Cardiac septum (tissue), 1 donor: ENCODE measurements at regions not wholly inside any gene's neighbourhood (a gene's known extent, or its start where the extent isn't known, plus 50 kb on each side); places are given as distances from the start of the nearest gene placed in this dataset.

Experiments
- DNase-seq: peaks from one replicate; pipeline ENCODE4 v3.0.0-alpha.2; 2020; ENCODE audit warnings: low spot score
- intact Hi-C: fragments of 100-400 bp; cut with DNase I; formaldehyde crosslinking; loops from one replicate; pipeline ENCODE4 v1.14.0; 2022
- donor health status: DM: no; HTN: no; CAD: no.

DNA sequence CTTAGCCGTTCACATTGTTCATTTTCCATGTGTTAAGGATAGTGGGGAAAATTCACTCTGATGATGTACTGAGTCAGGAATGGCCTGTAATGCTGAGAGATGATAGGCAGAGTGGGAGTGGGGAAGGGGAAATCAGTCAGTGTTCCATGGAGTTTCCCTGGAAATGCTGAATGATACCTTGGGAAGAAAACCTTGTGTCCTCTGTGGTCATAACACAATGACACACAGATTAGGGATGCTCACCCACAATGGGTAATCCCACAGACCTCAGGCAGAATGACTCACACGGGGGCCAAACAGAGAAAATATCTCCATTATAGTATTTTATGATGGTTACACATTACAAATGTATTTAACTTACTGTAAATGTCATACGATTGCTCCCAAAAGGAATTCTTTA is 118.0 kb downstream of the SNX19 start:
- intact Hi-C loops, result no loop called here
- DNase-seq, result no peak

DNA sequence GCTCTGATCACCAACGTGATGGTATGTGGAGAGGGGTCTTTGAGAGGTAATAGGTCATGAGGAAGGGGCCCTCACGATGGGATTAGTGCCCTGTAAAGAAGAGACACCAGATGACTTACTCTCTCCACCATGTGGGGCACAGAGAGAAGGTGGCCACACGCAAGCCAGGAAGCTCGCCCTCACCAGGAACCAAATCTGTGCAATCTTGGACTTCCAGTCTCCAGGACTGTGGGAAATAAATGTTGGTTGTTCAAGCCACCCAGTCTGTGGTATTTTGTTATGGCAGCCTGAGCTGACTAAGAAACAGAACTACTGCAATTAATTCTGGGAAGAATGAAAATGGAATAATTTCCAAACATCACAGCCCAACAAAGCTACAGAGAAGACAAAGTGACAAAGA is 117.5 kb downstream of the SNX19 start:
- no peak for DNase-seq
- intact Hi-C loops, result no loop called here

DNA sequence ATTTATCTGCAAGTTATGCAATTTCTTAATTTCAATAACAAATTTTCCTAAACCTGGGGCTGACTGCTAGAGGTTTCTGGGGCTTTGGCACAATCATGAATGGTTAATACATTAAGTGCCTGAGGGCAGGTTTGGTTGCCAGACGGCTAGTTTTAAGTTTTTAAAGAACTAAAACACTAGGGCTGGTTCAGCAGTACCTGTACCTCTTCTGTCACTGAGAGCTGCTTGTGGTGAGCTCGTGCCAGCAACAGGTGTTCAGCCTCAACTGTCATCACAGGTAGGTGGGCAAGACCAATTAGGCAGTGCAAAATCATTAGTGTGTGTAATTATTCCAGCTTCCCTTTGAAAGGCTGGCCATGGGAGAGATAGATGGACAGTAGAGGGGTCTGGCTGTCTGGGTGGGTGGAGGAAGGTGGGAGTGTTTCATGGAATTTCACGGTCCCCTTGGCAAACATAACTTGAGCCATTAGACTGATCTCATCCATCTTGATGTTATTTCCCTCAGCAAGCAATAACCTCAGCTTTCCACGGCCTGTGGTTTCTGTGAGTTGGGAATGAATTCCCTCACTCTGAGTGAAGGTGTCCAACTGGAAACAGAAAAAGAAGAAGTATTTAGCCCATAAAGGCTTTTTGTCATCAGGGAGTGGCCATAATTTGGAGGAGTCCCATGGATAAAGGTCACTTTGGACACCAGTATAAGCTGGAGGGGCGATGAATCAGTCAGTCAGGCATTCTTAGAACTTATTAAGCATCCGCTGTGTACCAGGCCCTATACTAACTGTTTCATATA is 114.8 kb downstream of the SNX19 start:
- no peak for DNase-seq
- intact Hi-C loops, result no loop called here

DNA sequence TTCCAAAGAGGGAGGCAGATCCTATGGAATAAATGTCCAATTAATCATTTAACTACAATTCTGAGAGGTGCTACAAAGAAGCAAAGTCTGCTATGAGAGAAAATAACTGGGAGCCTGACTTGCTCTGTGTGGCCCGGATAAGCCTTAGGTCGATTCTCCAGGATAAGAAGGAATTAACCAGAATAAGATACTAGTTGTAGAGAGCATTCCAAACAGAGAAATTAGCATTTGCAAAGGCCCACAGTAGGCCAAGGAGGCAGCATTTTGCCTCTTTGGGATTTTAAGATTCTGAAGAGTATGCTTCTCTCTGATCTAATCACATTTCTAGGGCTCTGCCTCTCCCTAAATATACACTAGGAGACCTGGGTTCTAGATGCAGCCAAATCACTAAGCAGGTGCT is 113.7 kb downstream of the SNX19 start:
- intact Hi-C loops, result no loop called here
- DNase-seq, result no peak

DNA sequence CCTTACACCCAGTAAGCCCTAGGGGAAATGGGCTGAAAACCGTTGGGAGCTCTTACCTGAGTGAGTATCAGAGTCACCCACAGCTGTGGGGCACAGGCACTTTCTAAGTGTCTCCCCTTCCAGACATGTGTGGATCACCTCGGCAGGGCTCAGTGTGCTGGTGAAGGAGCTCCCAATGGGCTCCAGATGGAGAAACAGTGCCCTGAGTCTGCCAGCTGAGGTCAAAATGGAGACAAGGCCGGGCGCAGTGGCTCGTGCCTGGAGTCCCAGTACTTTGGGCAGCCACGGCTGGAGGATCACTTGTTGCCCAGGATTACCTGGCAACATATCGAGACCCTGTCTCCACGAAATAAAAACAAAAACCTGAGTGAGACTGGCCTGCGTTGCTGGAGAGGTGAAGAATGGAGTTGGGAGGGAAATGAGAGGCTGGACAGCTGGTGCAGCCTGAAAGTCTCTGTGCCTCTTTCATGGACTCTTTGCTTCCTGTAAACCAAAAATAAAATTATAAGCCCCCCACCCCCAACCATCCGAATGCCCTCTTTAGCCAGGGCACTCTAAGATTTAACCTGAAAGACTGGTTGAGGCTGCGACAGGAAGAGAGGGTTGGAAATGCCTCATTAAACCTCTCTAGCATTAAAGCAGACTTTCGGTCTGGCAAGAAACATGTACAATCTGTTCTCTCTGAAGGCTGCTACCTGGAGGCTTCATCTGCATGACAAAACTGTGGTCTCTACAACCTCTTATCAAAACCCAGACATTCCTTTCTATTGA is 111.8 kb downstream of the SNX19 start:
- DNase-seq, result no peak
- intact Hi-C loops, result no loop called here

DNA sequence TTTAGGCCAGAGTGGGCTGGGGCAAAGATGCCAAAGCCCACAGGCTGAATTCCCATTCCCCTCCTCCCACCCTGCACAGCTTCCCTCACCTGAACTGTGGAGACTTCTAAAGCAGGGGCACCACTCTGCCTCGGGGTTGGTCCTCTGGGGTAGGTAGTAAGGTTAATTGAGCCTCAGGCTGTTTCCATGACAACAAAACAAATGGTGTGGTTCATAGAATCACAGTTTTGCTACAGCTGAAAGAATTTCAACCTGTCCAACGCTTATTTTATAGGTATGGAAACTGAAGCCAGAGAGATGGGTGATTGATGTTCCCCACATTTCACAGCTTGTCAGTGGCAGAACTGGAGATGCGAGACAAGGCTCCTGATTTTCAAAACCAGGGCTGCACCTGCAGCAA is 109.5 kb downstream of the SNX19 start:
- no peak for DNase-seq
- intact Hi-C loops, result no loop called here

DNA sequence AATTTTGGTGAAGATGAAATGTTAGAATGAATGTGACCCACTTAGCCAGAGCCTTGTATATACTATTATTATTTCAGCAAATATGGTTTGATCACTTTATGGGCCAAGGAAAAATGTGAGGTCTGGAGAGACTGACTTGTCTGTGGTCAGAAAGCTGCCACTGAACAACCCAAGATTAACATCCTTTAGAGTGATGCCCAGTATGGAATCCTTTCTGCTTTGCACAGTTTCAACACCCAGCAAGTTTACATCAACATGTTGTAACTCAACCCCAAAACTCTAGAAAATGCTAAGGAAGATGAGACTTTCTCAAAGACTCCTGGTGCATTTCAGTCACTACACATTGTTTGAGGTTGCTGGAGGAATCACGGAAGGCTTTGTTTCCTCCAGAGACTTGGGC is 107.7 kb downstream of the SNX19 start:
- no peak for DNase-seq
- intact Hi-C loops, result no loop called here

DNA sequence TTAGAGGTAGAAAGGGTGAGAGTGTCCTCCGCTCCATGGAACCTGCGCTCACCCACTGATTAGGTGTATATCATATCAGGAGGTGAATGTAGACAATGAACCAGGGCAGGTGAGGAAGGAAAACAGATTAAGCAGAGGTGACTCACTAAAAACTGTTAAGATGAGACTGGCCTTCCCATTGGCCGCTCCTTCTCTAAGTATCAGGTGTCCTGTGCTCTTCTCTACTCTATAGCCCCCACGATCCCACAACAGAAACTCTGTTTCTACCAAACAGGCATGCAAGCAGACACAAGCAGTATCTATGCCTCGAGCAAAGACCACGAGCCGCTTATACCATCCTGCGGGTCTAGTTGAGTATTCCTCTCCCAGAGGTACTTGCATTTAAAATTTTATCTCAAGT is 103.1 kb downstream of the SNX19 start:
- intact Hi-C loops, result no loop called here

DNA sequence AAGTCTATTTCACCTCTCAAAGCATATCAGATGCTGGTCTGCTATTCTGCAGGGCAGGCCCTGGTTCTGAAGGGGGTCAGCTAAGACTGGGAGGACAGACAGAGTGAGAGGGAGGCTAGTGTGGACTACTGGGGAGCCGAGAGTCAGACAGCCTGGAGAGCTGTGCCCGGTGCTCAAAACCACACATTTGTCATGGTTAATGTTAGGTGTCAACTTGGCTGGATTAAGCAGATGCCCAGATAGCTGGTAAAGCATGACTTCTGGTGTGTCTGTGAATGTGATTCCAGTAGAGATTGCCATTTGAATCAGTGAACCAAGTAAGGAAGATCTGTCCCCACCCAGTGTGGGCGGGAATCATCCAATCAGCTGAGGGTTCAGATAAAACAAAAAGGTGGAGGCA is 102.6 kb downstream of the SNX19 start:
- intact Hi-C loops, result no loop called here
- no peak for DNase-seq

More for the DNA sequence above, 103.1 kb downstream of the SNX19 start:
- no peak for DNase-seq

DNA sequence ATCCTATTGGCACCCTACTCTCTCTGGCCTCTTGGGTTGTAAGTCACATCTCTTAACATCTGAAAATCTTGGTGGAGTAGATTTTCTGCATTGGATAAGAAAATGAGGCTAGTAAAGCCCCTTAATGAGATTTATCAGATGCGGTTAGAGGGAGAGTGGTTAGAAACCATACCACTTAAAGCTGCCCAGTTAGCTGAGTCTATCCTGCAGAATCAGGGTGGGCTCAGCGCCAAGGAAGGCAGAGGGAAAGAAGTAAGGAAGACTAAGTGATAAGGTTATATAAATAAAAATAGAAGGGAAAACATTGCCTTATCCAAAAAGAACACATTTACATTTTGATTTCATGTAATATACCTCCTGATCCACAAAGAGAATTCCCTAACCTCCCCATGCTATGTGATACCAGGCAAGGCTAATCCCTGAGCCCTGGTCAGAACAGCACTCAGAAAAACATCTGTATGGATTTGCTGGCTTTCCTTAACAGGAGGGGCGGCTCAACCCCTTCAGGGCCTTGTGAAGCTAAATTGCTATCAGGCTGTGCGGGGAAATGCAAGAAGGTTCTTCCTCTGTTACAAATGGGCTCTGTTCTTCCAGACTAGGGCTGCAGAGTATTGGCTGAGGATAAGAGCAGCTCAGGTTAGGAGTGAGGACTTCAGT is 101.7 kb downstream of the SNX19 start:
- intact Hi-C loops, result no loop called here

DNA sequence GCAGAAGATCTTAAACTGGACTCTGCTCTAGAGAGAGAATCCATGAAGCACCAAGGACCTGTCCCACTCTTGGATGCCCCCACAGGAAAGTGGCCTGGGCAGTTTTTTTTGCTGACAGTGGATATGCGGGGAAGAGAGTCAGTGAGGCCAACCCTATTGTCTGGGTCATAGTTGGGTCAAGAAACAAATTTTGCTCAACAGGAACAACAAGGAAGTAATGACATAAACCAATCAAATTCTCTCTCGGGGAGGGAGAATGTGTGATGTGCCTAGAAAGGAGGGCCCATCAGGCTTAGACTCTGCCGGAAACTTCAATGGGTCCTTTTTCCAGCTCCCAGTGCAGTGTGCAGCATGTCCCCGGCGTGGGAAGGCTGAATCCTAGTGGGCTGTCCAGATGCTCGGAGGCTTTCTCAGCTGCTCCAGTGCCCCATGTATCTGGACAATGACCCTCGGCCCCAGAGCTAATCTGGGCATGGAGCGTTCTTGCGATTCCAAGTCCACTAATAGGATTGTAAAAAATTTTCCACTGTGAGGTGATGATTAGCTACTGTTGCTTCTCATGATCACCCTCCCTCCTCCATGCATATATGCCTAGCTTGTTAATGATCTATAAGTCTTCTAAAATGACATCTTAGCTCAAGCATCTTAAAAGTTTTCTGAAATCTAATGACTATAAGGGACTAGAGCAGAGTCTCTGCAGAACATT is 101.0 kb downstream of the SNX19 start:
- intact Hi-C loops, result no loop called here
- DNase-seq, result no peak

More for the DNA sequence above, 101.7 kb downstream of the SNX19 start:
- no peak for DNase-seq

DNA sequence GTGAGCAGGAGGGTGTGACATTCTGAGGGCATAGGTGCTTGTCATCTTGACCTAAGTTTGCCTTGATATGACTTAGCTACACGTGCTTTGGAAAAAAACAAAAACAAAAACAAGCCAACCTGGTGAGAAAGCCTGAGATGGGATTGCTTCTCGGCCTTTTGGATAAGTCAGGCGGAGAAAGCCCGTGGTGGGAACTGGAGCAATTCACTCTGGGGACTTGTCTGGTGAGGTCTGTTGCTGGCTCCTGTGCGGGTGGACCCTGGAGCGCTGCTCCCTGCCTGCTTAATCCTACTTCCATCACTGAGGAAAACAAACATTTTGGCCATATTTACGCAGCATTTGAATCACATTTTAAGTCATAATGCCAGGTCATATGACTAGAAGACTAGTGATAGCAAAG is 100.3 kb downstream of the SNX19 start:
- intact Hi-C loops, result no loop called here
- DNase-seq, result no peak

DNA sequence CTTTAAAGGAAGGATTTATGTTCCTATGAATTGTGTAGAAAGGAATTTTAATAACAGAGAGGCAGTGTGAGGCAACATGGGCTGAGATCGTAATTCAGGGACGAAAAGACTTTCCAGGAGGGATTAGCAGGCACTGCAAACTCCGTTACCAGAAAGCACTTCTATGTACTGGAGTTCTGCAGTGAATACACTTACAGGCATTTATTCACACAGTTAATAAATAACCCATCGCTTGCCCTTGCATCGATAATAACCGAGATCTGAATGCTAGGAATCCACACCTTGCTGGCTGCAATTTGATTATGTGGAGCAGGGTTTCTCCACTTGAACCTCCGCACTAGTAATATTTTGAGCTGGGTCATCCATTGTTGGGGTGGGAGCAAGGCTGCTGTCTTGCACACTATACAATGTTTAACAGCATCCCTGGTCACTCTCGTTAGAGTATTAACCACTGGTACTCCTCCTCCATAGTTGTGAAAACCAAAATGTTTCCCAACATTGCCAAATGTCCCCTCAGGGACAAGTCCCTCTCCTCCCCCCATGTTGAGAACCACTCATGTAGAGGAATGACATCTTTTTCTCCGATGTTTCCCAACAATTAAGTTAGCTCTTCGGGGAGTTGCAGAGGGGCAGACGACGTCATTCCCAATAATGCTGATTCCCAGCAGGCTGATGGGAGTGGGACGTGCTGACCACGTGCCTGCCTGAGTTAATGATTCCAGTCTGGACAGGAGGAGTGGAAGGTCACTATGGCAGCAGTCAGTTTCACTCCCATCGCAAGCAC is 99.5 kb downstream of the SNX19 start:
- DNase-seq, result no peak

DNA sequence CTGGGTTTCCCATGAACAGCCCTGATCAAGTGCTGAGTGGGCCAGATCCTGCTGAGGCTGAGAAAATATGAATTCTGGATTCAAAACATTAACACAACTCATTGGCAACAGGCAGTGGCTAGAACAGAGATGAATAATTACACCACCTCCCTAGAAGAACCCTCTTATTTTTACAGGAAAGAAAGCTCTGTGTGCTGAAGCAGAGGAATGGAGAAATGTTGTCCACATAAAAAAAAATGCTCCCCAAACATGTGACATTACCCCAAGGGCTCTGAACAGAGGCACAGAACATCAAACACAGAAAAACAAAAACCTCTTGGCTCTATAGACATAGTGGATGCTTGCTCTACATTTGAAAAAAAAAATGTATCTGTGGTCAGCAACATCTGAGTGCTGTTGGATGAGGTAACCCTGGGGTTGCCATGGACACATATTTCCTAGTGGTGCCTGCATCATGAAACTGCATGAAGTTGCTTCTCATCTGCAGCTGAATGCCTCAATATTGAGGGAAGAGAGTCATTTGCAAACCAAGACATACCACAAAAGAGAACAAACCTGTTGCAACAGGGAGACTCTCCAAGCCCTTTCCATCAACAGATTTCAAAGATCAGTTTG is 98.8 kb downstream of the SNX19 start:
- intact Hi-C loops, result no loop called here
- no peak for DNase-seq

More for the DNA sequence above, 99.5 kb downstream of the SNX19 start:
- intact Hi-C loops, result no loop called here

DNA sequence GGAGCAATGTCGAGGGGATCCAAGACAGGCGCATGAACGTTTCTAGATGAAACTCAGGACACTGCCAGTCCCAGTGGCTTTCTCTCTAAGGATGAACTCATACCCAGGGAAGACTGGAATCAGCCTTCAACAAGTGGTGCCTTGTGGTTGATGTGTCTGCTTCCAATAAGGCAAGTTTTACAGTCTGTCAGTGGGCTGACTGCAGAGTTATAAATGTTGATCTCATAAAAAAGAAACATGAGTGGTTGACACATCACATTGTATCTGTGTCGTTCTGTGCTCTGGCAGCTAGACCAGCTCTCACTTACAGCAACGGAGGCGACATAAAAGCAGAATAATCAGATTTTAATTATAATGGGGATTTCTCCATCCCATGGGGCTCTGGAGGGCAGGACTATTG is 96.7 kb downstream of the SNX19 start:
- intact Hi-C loops, result no loop called here

More for the DNA sequence above, 96.7 kb downstream of the SNX19 start:
- no peak for DNase-seq
